ENCODE measurements at regions not wholly inside any gene's neighbourhood (a gene's known extent, or its start where the extent isn't known, plus 50 kb on each side); places are given as distances from the start of the nearest gene placed in this dataset.

GRCh38 chr15:38017721-38018120, 83.3 kb downstream of the TMCO5A start:
- H3K79me2 ChIP-seq (replicated peaks; ENCODE audit: insufficient read depth, low read length) = no peaks in the 10 kb centered on the region
- no peaks in the 10 kb centered on the region for H3K36me3 ChIP-seq (ENCODE audit: insufficient read depth, low read length)
- no peaks in the 10 kb centered on the region for H4K20me1 ChIP-seq (ENCODE audit: insufficient read depth)
- no peak overlapping the region for H2AFZ ChIP-seq (ENCODE audit: low read depth, low read length)
- no peak overlapping the region for H3K9ac ChIP-seq (ENCODE audit: low read length)
- no peak overlapping the region for H3K27ac ChIP-seq (ENCODE audit: low read length)
- no peaks in the 10 kb centered on the region for H3K9me2 ChIP-seq (ENCODE audit: insufficient read depth, low read length)
- H3F3A ChIP-seq (ENCODE audit: insufficient read depth, low read length, poor library complexity, severe bottlenecking) = no peaks in the 10 kb centered on the region
- no peak overlapping the region for H3K4me2 ChIP-seq (ENCODE audit: low read length)
- no peaks in the 10 kb centered on the region for H3K27me3 ChIP-seq (ENCODE audit: insufficient read depth, low read depth, low read length)
- H3K4me3 ChIP-seq (ENCODE audit: low read length) = no peak overlapping the region
- no peaks in the 10 kb centered on the region for H3K9me3 ChIP-seq (ENCODE audit: low read length)
- TF ChIP-seq POLR2AphosphoS5 (IDR thresholded peaks at IDR 0.05) (no peak), REST (IDR thresholded peaks at IDR 0.05; ENCODE audit: borderline replicate concordance) (no peak), CTCF (IDR thresholded peaks at IDR 0.05; ENCODE audit: poor library complexity, severe bottlenecking) (no peak), EZH2 (IDR thresholded peaks at IDR 0.05; ENCODE audit: borderline replicate concordance, insufficient read depth, low read length, poor library complexity, severe bottlenecking) (no peak), SMC3 (conservative IDR thresholded peaks at IDR 0.05; ENCODE audit: poor library complexity) (no peak), RAD21 (conservative IDR thresholded peaks at IDR 0.05) (no peak), EP300 (conservative IDR thresholded peaks at IDR 0.05; ENCODE audit: poor library complexity, severe bottlenecking) (no peak), TAF1 (IDR thresholded peaks at IDR 0.05; ENCODE audit: low read depth) (no peak), MXI1 (conservative IDR thresholded peaks at IDR 0.05; ENCODE audit: poor library complexity, severe bottlenecking) (no peak)

- no peak overlapping the region for H2AFZ ChIP-seq (ENCODE audit: low read depth, low read length)
- H3K9me2 ChIP-seq (ENCODE audit: insufficient read depth, low read length) = no peaks in the 10 kb centered on the region
- H3F3A ChIP-seq (ENCODE audit: insufficient read depth, low read length, poor library complexity, severe bottlenecking) = no peaks in the 10 kb centered on the region
- no peaks in the 10 kb centered on the region for H3K27me3 ChIP-seq (ENCODE audit: insufficient read depth, low read depth, low read length)
- no peaks in the 10 kb centered on the region for H4K20me1 ChIP-seq (ENCODE audit: insufficient read depth)
- H3K27ac ChIP-seq (ENCODE audit: low read length) = no peak overlapping the region
- no peaks in the 10 kb centered on the region for H3K79me2 ChIP-seq (replicated peaks; ENCODE audit: insufficient read depth, low read length)
- H3K9ac ChIP-seq (ENCODE audit: low read length) = no peak overlapping the region
- H3K36me3 ChIP-seq (ENCODE audit: insufficient read depth, low read length) = no peaks in the 10 kb centered on the region
- H3K9me3 ChIP-seq (ENCODE audit: low read length) = no peaks in the 10 kb centered on the region
- TF ChIP-seq REST (IDR thresholded peaks at IDR 0.05; ENCODE audit: borderline replicate concordance) (no peak), RAD21 (conservative IDR thresholded peaks at IDR 0.05) (no peak), MXI1 (conservative IDR thresholded peaks at IDR 0.05; ENCODE audit: poor library complexity, severe bottlenecking) (no peak), EP300 (conservative IDR thresholded peaks at IDR 0.05; ENCODE audit: poor library complexity, severe bottlenecking) (no peak), POLR2AphosphoS5 (IDR thresholded peaks at IDR 0.05) (no peak), SMC3 (conservative IDR thresholded peaks at IDR 0.05; ENCODE audit: poor library complexity) (no peak), CTCF (IDR thresholded peaks at IDR 0.05; ENCODE audit: poor library complexity, severe bottlenecking) (no peak), EZH2 (IDR thresholded peaks at IDR 0.05; ENCODE audit: borderline replicate concordance, insufficient read depth, low read length, poor library complexity, severe bottlenecking) (no peak), TAF1 (IDR thresholded peaks at IDR 0.05; ENCODE audit: low read depth) (no peak)
- H3K4me3 ChIP-seq (ENCODE audit: low read length) = no peak overlapping the region
- H3K4me2 ChIP-seq (ENCODE audit: low read length) = no peak overlapping the region
Measured at GRCh38 chr15:38019066-38019465, 84.6 kb downstream of the TMCO5A start.

Data from neural cell (in vitro differentiated cells).